HepG2 (cell line): ENCODE measurements at regions not wholly inside any gene's neighbourhood (a gene's known extent, or its start where the extent isn't known, plus 50 kb on each side); places are given as distances from the start of the nearest gene placed in this dataset.

Experiments
- CCDC6 ChIP-seq: sonication (generic); formaldehyde crosslinking; IDR thresholded peaks from 2 replicates; pipeline ENCODE4 v1.8.1; 2022; ENCODE audit warnings: mild to moderate bottlenecking, missing genetic modification reagents, moderate library complexity
- JARID2 ChIP-seq: sonication (generic); formaldehyde crosslinking; IDR thresholded peaks from 2 replicates; pipeline ENCODE4 v1.8.1; 2023; ENCODE audit warnings: missing genetic modification reagents, inconsistent platforms; ENCODE audit not compliant: insufficient replicate concordance
- KDM5B ChIP-seq: sonication (generic); formaldehyde crosslinking; IDR thresholded peaks from 2 replicates; pipeline ENCODE4 v1.4.0; 2020; ENCODE audit warnings: missing genetic modification reagents, mild to moderate bottlenecking, borderline replicate concordance
- POLR2G ChIP-seq: fragments of 200-400 bp; formaldehyde crosslinking; IDR thresholded peaks from 2 replicates; pipeline ENCODE4 v1.6.1; 2018; ENCODE audit warnings: mild to moderate bottlenecking, low read depth, low read length, moderate library complexity
- U2AF2 ChIP-seq: fragments of 200-400 bp; formaldehyde crosslinking; IDR thresholded peaks from 2 replicates; pipeline ENCODE4 v1.6.1; 2017; ENCODE audit warnings: low read depth, mild to moderate bottlenecking, low read length
- ZFP41 ChIP-seq: sonication (generic); formaldehyde crosslinking; IDR thresholded peaks from 2 replicates; pipeline ENCODE4 v1.4.0; 2020; ENCODE audit warnings: mild to moderate bottlenecking, missing genetic modification reagents, borderline replicate concordance
- ZNF225 ChIP-seq: sonication (generic); formaldehyde crosslinking; IDR thresholded peaks from 2 replicates; pipeline ENCODE4 v1.4.0; 2020; ENCODE audit warnings: mild to moderate bottlenecking, missing genetic modification reagents
- ZNF264 ChIP-seq: sonication (generic); formaldehyde crosslinking; IDR thresholded peaks from 2 replicates; pipeline ENCODE4 v1.4.0; 2020; ENCODE audit warnings: missing genetic modification reagents
- ZNF280D ChIP-seq: sonication (generic); formaldehyde crosslinking; IDR thresholded peaks from 2 replicates; pipeline ENCODE4 v1.5.1; 2020; ENCODE audit warnings: mild to moderate bottlenecking, missing genetic modification reagents
- ZNF503 ChIP-seq: sonication (generic); formaldehyde crosslinking; IDR thresholded peaks from 2 replicates; pipeline ENCODE4 v1.4.0; 2020; ENCODE audit warnings: missing genetic modification reagents
- ZNF543 ChIP-seq: sonication (generic); formaldehyde crosslinking; IDR thresholded peaks from 2 replicates; pipeline ENCODE4 v1.4.0; 2020; ENCODE audit warnings: mild to moderate bottlenecking, missing genetic modification reagents
- ZNF598 ChIP-seq: sonication (generic); formaldehyde crosslinking; IDR thresholded peaks from 2 replicates; pipeline ENCODE4 v1.5.1; 2020; ENCODE audit warnings: mild to moderate bottlenecking, missing genetic modification reagents, borderline replicate concordance
- ZNF607 ChIP-seq: sonication (generic); formaldehyde crosslinking; IDR thresholded peaks from 2 replicates; pipeline ENCODE4 v1.5.1; 2020; ENCODE audit warnings: missing genetic modification reagents, mild to moderate bottlenecking, borderline replicate concordance
- ZNF709 ChIP-seq: sonication (generic); formaldehyde crosslinking; IDR thresholded peaks from 2 replicates; pipeline ENCODE4 v1.5.0; 2020; ENCODE audit warnings: mild to moderate bottlenecking, missing genetic modification reagents
- ZNF746 ChIP-seq: sonication (generic); formaldehyde crosslinking; IDR thresholded peaks from 2 replicates; pipeline ENCODE4 v1.8.0; 2022; ENCODE audit warnings: mild to moderate bottlenecking, missing genetic modification reagents
- ZNF83 ChIP-seq: sonication (generic); formaldehyde crosslinking; IDR thresholded peaks from 2 replicates; pipeline ENCODE4 v1.4.0; 2020; ENCODE audit warnings: missing genetic modification reagents, mild to moderate bottlenecking, borderline replicate concordance
- ZSCAN22 ChIP-seq: sonication (generic); formaldehyde crosslinking; IDR thresholded peaks from 2 replicates; pipeline ENCODE4 v1.4.0; 2020; ENCODE audit warnings: mild to moderate bottlenecking, missing genetic modification reagents
- TF ChIP-seq, protein P1 (sequence below): sonication (generic); formaldehyde crosslinking; IDR thresholded peaks from 2 replicates; pipeline ENCODE4 v1.5.0; 2020; ENCODE audit warnings: mild to moderate bottlenecking, missing genetic modification reagents

- TF ChIP-seq ZNF280D (CRISPR knock-in tag): 0 out of 2 replicates have a peak, but pooled peaks have one; percentile 6
- TF ChIP-seq ZNF225: peak; percentile 71; the same call in 1 of the 2 replicates
- peak; percentile 96 for TF ChIP-seq ZNF607 (CRISPR knock-in tag)
- peak; percentile 52; the same call in 1 of the 2 replicates for TF ChIP-seq ZNF746
- TF ChIP-seq, protein P1, sequence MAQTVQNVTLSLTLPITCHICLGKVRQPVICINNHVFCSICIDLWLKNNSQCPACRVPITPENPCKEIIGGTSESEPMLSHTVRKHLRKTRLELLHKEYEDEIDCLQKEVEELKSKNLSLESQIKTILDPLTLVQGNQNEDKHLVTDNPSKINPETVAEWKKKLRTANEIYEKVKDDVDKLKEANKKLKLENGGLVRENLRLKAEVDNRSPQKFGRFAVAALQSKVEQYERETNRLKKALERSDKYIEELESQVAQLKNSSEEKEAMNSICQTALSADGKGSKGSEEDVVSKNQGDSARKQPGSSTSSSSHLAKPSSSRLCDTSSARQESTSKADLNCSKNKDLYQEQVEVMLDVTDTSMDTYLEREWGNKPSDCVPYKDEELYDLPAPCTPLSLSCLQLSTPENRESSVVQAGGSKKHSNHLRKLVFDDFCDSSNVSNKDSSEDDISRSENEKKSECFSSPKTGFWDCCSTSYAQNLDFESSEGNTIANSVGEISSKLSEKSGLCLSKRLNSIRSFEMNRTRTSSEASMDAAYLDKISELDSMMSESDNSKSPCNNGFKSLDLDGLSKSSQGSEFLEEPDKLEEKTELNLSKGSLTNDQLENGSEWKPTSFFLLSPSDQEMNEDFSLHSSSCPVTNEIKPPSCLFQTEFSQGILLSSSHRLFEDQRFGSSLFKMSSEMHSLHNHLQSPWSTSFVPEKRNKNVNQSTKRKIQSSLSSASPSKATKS: no peak; the same call in 1 of the 2 replicates
- peak; percentile 69 for TF ChIP-seq ZNF709 (CRISPR knock-in tag)
- TF ChIP-seq JARID2 (CRISPR knock-in tag): peak; percentile 85
- peak; percentile 43; the same call in 1 of the 2 replicates for TF ChIP-seq ZSCAN22
- no peak; the same call in 1 of the 2 replicates for TF ChIP-seq ZFP41
- peak; percentile 77 for TF ChIP-seq ZNF543 (CRISPR knock-in tag)
- TF ChIP-seq ZNF598 (CRISPR knock-in tag): peak; percentile 98
- TF ChIP-seq POLR2G: peak; percentile 93
- peak; percentile 87; the same call in 1 of the 2 replicates for TF ChIP-seq ZNF83 (CRISPR knock-in tag)
- TF ChIP-seq ZNF503 (CRISPR knock-in tag): peak; percentile 36; the same call in 1 of the 2 replicates
- peak; percentile 97 for TF ChIP-seq KDM5B (CRISPR knock-in tag)
- peak; percentile 96 for TF ChIP-seq CCDC6 (CRISPR knock-in tag)
- no peak for TF ChIP-seq U2AF2
- peak; percentile 79 for TF ChIP-seq ZNF264
These were observed 82.5 kb downstream of the HHIPL2 start (continued) for GRCh38 chr1:222465211-222466041.
